PC-9 (cell line): ENCODE measurements at regions not wholly inside any gene's neighbourhood (a gene's known extent, or its start where the extent isn't known, plus 50 kb on each side); places are given as distances from the start of the nearest gene placed in this dataset.

Source experiments
- EZH2 ChIP-seq: fragments of 200-600 bp; sonication (generic); IDR thresholded peaks from 2 replicates; pipeline ENCODE4 v1.8.0; 2017; ENCODE audit warnings: antibody characterized with exemption, low read depth
- TF ChIP-seq, protein P1 (sequence below): fragments of 200-600 bp; sonication (generic); conservative IDR thresholded peaks from 2 replicates; pipeline ENCODE4 v1.6.1; 2017; ENCODE audit warnings: mixed run types, antibody characterized with exemption, mild to moderate bottlenecking, moderate library complexity

GRCh38 chr3:3992312-3992874 is 193.2 kb downstream of the LRRN1 start:
- TF ChIP-seq, protein P1, sequence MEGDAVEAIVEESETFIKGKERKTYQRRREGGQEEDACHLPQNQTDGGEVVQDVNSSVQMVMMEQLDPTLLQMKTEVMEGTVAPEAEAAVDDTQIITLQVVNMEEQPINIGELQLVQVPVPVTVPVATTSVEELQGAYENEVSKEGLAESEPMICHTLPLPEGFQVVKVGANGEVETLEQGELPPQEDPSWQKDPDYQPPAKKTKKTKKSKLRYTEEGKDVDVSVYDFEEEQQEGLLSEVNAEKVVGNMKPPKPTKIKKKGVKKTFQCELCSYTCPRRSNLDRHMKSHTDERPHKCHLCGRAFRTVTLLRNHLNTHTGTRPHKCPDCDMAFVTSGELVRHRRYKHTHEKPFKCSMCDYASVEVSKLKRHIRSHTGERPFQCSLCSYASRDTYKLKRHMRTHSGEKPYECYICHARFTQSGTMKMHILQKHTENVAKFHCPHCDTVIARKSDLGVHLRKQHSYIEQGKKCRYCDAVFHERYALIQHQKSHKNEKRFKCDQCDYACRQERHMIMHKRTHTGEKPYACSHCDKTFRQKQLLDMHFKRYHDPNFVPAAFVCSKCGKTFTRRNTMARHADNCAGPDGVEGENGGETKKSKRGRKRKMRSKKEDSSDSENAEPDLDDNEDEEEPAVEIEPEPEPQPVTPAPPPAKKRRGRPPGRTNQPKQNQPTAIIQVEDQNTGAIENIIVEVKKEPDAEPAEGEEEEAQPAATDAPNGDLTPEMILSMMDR, result no peak
- no peak for TF ChIP-seq EZH2
